CD4-positive, alpha-beta memory T cell (primary cell): ENCODE measurements at regions not wholly inside any gene's neighbourhood (a gene's known extent, or its start where the extent isn't known, plus 50 kb on each side); places are given as distances from the start of the nearest gene placed in this dataset.
A peak's percentile ranks its signal among the peaks of the same experiment; 100 is the strongest.

Experiments used
- CTCF ChIA-PET: fragments of 350-600 bp; sonication (Branson Sonifier 250); formaldehyde crosslinking; loops from one replicate; lab custom pipeline; 2021; ENCODE audit warnings: inconsistent platforms; ENCODE audit not compliant: partially characterized antibody; lab: Charles Lee
- POLR2A ChIA-PET: fragments of 350-600 bp; sonication (Branson Sonifier 250); formaldehyde crosslinking; loops from one replicate; lab custom pipeline; 2021; ENCODE audit not compliant: partially characterized antibody; lab: Charles Lee
- DNase-seq, 5 donors: peaks; one replicate each; pipeline versions ENCODE4 v3.0.0 to v3.0.0-alpha.2; 2020 to 2022; ENCODE audit warnings: mixed read lengths in 1 of 5
- H3K27ac ChIP-seq: one replicate; pipeline ENCODE4 v1.7.0; 2013; ENCODE audit warnings: low read depth, low read length
- H3K27me3 ChIP-seq: 2 replicates; pipeline ENCODE4 v1.7.0; 2013; ENCODE audit warnings: mild to moderate bottlenecking, low read length, moderate library complexity; ENCODE audit not compliant: insufficient read depth
- H3K36me3 ChIP-seq: 2 replicates; pipeline ENCODE4 v1.7.0; 2013; ENCODE audit warnings: mild to moderate bottlenecking, low read length, moderate library complexity; ENCODE audit not compliant: insufficient read depth
- H3K4me1 ChIP-seq: 2 replicates; pipeline ENCODE4 v1.7.0; 2013; ENCODE audit warnings: mild to moderate bottlenecking, low read length, moderate library complexity; ENCODE audit not compliant: insufficient read depth
- H3K4me3 ChIP-seq, 2 donors: one replicate each; pipeline ENCODE4 v1.7.0; 2013; ENCODE audit warnings: low read length in 2 of 2, mild to moderate bottlenecking in 1 of 2
- H3K9me3 ChIP-seq, 2 donors: one replicate each; pipeline ENCODE4 v1.7.0; 2013; ENCODE audit warnings: low read length in 2 of 2, control low read depth in 1 of 2; ENCODE audit not compliant: control insufficient read depth in 1 of 2
- H3K27ac Mint-ChIP-seq, 7 donors: one replicate each; pipeline ENCODE4 v1.8.0; 2020 to 2021; ENCODE audit warnings: mixed read lengths in 7 of 7, mild to moderate bottlenecking in 6 of 7, inconsistent platforms in 3 of 7, moderate library complexity in 3 of 7
- H3K27me3 Mint-ChIP-seq, 2 donors: one replicate each; pipeline ENCODE4 v1.8.0; 2020 to 2021; ENCODE audit warnings: mixed read lengths in 2 of 2
- H3K36me3 Mint-ChIP-seq, 2 donors: one replicate each; pipeline ENCODE4 v1.8.0; 2020 to 2021; ENCODE audit warnings: mixed read lengths in 2 of 2, inconsistent platforms in 1 of 2, mild to moderate bottlenecking in 1 of 2
- H3K4me1 Mint-ChIP-seq, 4 donors: one replicate each; pipeline ENCODE4 v1.8.0; 2020 to 2021; ENCODE audit warnings: mixed read lengths in 4 of 4, mild to moderate bottlenecking in 1 of 4
- H3K4me3 Mint-ChIP-seq, 8 donors: one replicate each; pipeline ENCODE4 v1.8.0; 2020 to 2021; ENCODE audit warnings: mixed read lengths in 8 of 8, mild to moderate bottlenecking in 7 of 8, moderate library complexity in 6 of 8, inconsistent platforms in 3 of 8
- H3K9me3 Mint-ChIP-seq, 8 donors: one replicate each; pipeline ENCODE4 v1.8.0; 2020 to 2021; ENCODE audit warnings: mixed read lengths in 8 of 8, mild to moderate bottlenecking in 5 of 8, inconsistent platforms in 3 of 8, moderate library complexity in 1 of 8
- intact Hi-C: fragments of 100-400 bp; cut with micrococcal nuclease; formaldehyde crosslinking; loops from one replicate; pipeline ENCODE4 v1.15.1; 2023

DNA sequence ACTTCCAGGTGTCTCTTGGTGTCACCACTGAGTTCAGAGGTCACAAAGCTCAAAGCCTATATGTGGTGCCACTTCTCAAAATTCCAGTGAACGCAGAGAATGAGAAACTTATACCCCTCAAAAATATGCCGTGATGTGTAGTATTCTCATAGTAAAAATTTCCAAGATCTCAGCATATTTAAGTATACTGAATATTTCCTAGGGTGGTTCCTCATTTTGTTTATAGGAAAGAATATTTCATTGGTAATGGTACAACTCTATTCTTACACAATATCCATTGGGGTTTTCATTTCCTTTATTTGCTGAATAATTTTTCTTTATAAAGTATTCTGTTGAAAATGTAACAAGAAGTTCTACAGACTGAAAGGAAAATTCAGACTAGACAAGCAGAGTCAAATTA is 58.9 kb upstream of the ADO start:
- intact Hi-C loops: no loop called here
- no peak overlapping the region for H3K4me3 ChIP-seq
- DNase-seq: no peak
- H3K4me3 Mint-ChIP-seq: no peak overlapping the region
- POLR2A ChIA-PET: interaction anchor here (0.6 kb wide), 1 partner anchor 60 kb away, joined by 3 read pairs; no protein-coding TSS in a partner anchor
- H3K27me3 Mint-ChIP-seq: no peaks in the 10 kb centered on the region
- peaks cover 11 to 27% (median 15%) of the 10 kb centered on the region in 4 donors for H3K4me1 Mint-ChIP-seq
- H3K9me3 ChIP-seq: no peaks in the 10 kb centered on the region
- no peaks in the 10 kb centered on the region for H3K9me3 Mint-ChIP-seq
- H3K27me3 ChIP-seq: no peaks in the 10 kb centered on the region
- no peaks in the 10 kb centered on the region for H3K36me3 Mint-ChIP-seq
- no peaks in the 10 kb centered on the region for H3K36me3 ChIP-seq
- no peak overlapping the region for H3K27ac ChIP-seq
- H3K27ac Mint-ChIP-seq: peak overlapping the region in 1 of 7 donors; percentile 71
- CTCF ChIA-PET: no interaction called here
- peaks cover 17% of the 10 kb centered on the region for H3K4me1 ChIP-seq

DNA sequence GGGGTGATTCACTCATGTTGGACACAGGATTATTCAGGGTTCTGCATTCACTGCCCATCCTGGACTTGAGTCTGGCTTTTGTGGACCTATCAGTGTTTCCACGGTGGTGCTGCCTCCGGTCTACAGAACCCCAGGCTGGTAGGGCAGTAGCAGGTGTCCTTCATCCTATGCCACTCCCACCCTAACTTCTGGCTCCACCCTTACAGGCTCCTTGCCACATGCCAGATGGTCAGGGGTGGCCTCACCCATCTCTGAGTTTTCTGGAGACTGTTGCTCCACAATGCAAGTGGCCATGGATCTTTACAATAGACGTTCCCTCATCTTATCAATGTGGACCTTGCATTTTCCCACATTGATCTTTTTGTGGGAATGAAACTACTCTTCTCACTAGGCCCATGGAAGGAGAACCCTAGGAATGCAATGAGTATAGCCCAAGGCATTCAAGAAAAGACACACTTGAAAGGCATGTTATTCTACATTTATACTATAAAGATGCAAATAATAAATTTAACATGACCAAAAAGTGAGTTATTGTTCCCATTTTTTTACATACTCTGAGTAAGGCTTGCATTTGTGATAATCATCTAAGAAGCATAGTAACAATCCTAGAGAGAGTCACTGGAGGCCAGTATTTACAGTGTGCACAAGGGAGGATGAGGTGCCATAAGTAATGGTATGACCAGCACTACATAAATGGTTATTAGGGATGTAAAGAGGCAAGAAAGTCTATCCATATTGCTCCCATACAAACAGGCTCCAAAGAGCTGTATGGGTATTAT is 57.4 kb upstream of the ADO start:
- ChIA-PET POLR2A (interaction anchor here (1.1 to 1.5 kb wide), 2 partner anchors 8 to 32 kb away, joined by 3 read pairs; no protein-coding TSS in a partner anchor), CTCF (interaction anchor here (1.1 kb wide), 1 partner anchor 71 kb away, joined by 5 read pairs; no protein-coding TSS in a partner anchor)
- Histone ChIP-seq H3K9me3 (no peaks in the 10 kb centered on the region), H3K36me3 (no peaks in the 10 kb centered on the region), H3K27ac (no peak overlapping the region), H3K4me1 (peaks cover 17% of the 10 kb centered on the region), H3K27me3 (no peaks in the 10 kb centered on the region), H3K4me3 (no peak overlapping the region)
- H3K27ac Mint-ChIP-seq: no peak overlapping the region
- no peaks in the 10 kb centered on the region for H3K27me3 Mint-ChIP-seq
- H3K4me1 Mint-ChIP-seq: peaks cover 11 to 27% (median 15%) of the 10 kb centered on the region in 4 donors
- no peaks in the 10 kb centered on the region for H3K9me3 Mint-ChIP-seq
- no peak for DNase-seq
- H3K36me3 Mint-ChIP-seq: no peaks in the 10 kb centered on the region
- intact Hi-C loops: no loop called here
- no peak overlapping the region for H3K4me3 Mint-ChIP-seq

DNA sequence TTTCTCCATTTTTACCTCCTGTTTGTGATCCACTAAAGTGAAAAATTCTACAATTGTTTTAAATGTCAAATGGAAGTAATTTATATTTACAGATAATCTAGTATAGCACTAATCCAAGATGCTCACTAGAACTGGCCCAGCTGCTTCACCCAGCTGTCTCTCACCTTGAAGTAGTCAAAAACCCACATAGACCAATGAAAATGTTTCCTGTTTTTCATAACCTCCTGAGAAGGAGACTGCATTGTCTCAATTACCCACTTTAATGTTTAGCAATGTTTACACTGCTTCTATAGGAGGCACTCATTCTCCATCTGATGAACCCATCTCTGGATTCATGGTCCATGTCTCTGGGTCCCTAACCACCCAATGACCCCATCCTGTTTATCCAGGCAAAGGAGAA is 56.1 kb upstream of the ADO start:
- no peaks in the 10 kb centered on the region for H3K36me3 Mint-ChIP-seq
- no peak for DNase-seq
- CTCF ChIA-PET: interaction anchor here (1.1 to 2.6 kb wide), 3 partner anchors 15 to 70 kb away, joined by 3 to 8 read pairs (median 5); no protein-coding TSS in a partner anchor

DNA sequence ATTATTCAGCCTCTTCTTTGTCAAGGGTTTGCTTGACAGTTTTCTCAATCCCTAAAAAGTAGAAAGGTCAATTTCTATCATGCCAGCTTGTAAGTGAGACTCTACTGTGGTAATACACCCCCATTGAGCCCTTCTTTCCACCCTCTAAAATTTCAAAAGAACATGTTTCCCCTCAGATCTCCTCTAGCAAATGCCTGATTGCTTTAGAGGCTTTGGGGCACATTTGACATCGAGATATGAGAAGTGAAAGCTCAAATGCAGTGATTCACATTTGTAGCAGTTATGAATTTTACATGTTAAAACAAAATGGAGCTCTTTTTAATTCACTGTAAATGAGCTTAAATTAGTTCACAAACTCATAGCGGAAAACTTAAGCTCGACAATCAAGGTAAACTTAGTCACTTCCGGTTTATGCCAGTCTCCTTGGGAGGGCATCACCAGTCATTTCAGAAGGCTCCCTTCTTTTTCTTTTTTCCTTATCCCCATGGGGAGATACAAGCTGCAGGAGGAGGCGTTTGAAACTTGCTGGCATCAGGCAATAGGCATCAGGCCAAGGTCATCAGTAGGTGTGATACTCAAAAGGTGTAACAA is 55.3 kb upstream of the ADO start:
- Mint-ChIP-seq H3K4me3 (peak overlapping the region in 5 of 8 donors; percentile 7 to 70 (median 36)), H3K9me3 (no peaks in the 10 kb centered on the region), H3K27ac (peak overlapping the region in 4 of 7 donors; percentile 17 to 78 (median 31)), H3K27me3 (no peaks in the 10 kb centered on the region), H3K4me1 (peaks cover 11 to 34% (median 16%) of the 10 kb centered on the region in 4 donors), H3K36me3 (no peaks in the 10 kb centered on the region)
- no peak for DNase-seq
- Histone ChIP-seq H3K9me3 (no peaks in the 10 kb centered on the region), H3K27ac (no peak overlapping the region), H3K4me3 (peak overlapping the region in 1 of 2 donors; percentile 12), H3K36me3 (no peaks in the 10 kb centered on the region), H3K4me1 (peaks cover 17% of the 10 kb centered on the region), H3K27me3 (no peaks in the 10 kb centered on the region)
- CTCF ChIA-PET: interaction anchor here (0.7 to 2.6 kb wide), 10 partner anchors 11 to 139 kb away, joined by 3 to 8 read pairs (median 4); partner anchors contain the start of gene EGR2
- intact Hi-C loops: loop anchor here (2.0 kb wide), 1 partner anchor 16 kb away; no protein-coding TSS in a partner anchor
- POLR2A ChIA-PET: interaction anchor here (0.7 to 1.9 kb wide), 5 partner anchors 13 to 112 kb away, joined by 3 to 10 read pairs (median 5); partner anchors contain the start of gene ADO

More for the DNA sequence above, 56.1 kb upstream of the ADO start:
- Mint-ChIP-seq H3K4me1 (peaks cover 11 to 27% (median 15%) of the 10 kb centered on the region in 4 donors), H3K27ac (peak overlapping the region in 1 of 7 donors; percentile 30), H3K27me3 (no peaks in the 10 kb centered on the region), H3K4me3 (peak overlapping the region in 1 of 8 donors; percentile 2), H3K9me3 (no peaks in the 10 kb centered on the region)
- no peak overlapping the region for H3K27ac ChIP-seq
- no peaks in the 10 kb centered on the region for H3K27me3 ChIP-seq
- peaks cover 17% of the 10 kb centered on the region for H3K4me1 ChIP-seq
- H3K36me3 ChIP-seq: no peaks in the 10 kb centered on the region
- no peak overlapping the region for H3K4me3 ChIP-seq
- H3K9me3 ChIP-seq: no peaks in the 10 kb centered on the region
- POLR2A ChIA-PET: interaction anchor here (1.1 to 1.9 kb wide), 4 partner anchors 9 to 56 kb away, joined by 3 to 10 read pairs (median 3); partner anchors contain the start of gene ADO
- intact Hi-C loops: loop anchor here (2.0 kb wide), 1 partner anchor 16 kb away; no protein-coding TSS in a partner anchor
